GM12878 (cell line): ENCODE measurements at regions not wholly inside any gene's neighbourhood (a gene's known extent, or its start where the extent isn't known, plus 50 kb on each side); places are given as distances from the start of the nearest gene placed in this dataset.

Experiments
- ATAC-seq: fragments of 200-7000 bp; cut with Tn5 transposase; 3 replicates; pipeline ENCODE4 v1.9.1; 2020; ENCODE audit warnings: mild to moderate bottlenecking, moderate library complexity
- BruUV-seq: library from RNA; stranded (reverse); fragments of 400-500 nt; replicated peaks from 2 replicates; lab custom pipeline; 2021; lab: Mats Ljungman, UMichigan
- CTCF ChIA-PET: fragments of 300-600 bp; sonication (Branson Sonifier 250); formaldehyde crosslinking; extraction: SDS; loops from one replicate; lab custom pipeline; 2021; ENCODE audit warnings: inconsistent platforms; lab: Yijun Ruan, JAX
- POLR2A ChIA-PET: fragments of 350-600 bp; formaldehyde crosslinking; extraction: SDS; loops from one replicate; lab custom pipeline; 2021; ENCODE audit warnings: inconsistent platforms; lab: Charles Lee
- RAD21 ChIA-PET: fragments of 300-600 bp; sonication (Branson Sonifier 250); formaldehyde crosslinking; loops from one replicate; lab custom pipeline; 2023; ENCODE audit warnings: antibody characterized with exemption; ENCODE audit not compliant: unreplicated experiment; lab: Charles Lee
- SMC1A ChIA-PET: fragments of 300-600 bp; sonication (Branson Sonifier 250); formaldehyde crosslinking; loops from one replicate; lab custom pipeline; 2023; ENCODE audit not compliant: unreplicated experiment, uncharacterized antibody; lab: Charles Lee
- DNase-seq: peaks from one replicate; pipeline ENCODE4 v3.0.0-alpha.2; 2011; ENCODE audit warnings: low read depth, low spot score
- FAIRE-seq: peaks from 3 replicates; lab custom pipeline; 2011; peaks lifted over from hg19 to GRCh38; lab: Jason Lieb, UNC
- H2AFZ ChIP-seq: 2 replicates; pipeline ENCODE4 v1.6.0; 2011; ENCODE audit warnings: low read depth, low read length, control low read depth; ENCODE audit not compliant: control insufficient read depth
- H3K27ac ChIP-seq: 2 replicates; pipeline ENCODE4 v1.5.1; 2011; ENCODE audit warnings: control low read depth; ENCODE audit not compliant: control insufficient read depth, insufficient read depth
- H3K27me3 ChIP-seq, 2 experiments: replicated peaks in 1 of 2; 2 replicates each; pipeline versions ENCODE4 v1.6.0 to v1.6.1; 2011; ENCODE audit warnings: low read length in 1 of 2; ENCODE audit not compliant: control insufficient read depth in 2 of 2, insufficient read depth in 2 of 2
- H3K36me3 ChIP-seq, 2 experiments: 2 replicates each; pipeline ENCODE4 v1.5.1; 2011; ENCODE audit warnings: low read length in 1 of 2; ENCODE audit not compliant: control insufficient read depth in 2 of 2, insufficient read depth in 2 of 2
- H3K4me1 ChIP-seq: 2 replicates; pipeline ENCODE4 v1.6.1; 2011; ENCODE audit warnings: mild to moderate bottlenecking, low read length, moderate library complexity, mixed read lengths; ENCODE audit not compliant: control insufficient read depth, insufficient read depth
- H3K4me2 ChIP-seq: 2 replicates; pipeline ENCODE4 v1.6.0; 2011; ENCODE audit warnings: control low read depth; ENCODE audit not compliant: control insufficient read depth, insufficient read depth
- H3K4me3 ChIP-seq: fragments of 200-600 bp; sonication (generic); 2 replicates; pipeline ENCODE4 v1.5.1; 2016
- H3K79me2 ChIP-seq: 2 replicates; pipeline ENCODE4 v1.6.0; 2011; ENCODE audit warnings: low read length; ENCODE audit not compliant: control insufficient read depth, insufficient read depth
- H3K9ac ChIP-seq: 2 replicates; pipeline ENCODE4 v1.8.0; 2011; ENCODE audit warnings: low read length, control low read depth, mixed read lengths; ENCODE audit not compliant: control insufficient read depth, insufficient read depth
- H3K9me3 ChIP-seq: replicated peaks from 3 replicates; pipeline ENCODE4 v1.5.1; 2011; ENCODE audit warnings: mild to moderate bottlenecking, low read length; ENCODE audit not compliant: control insufficient read depth, insufficient read depth
- H4K20me1 ChIP-seq: 2 replicates; pipeline ENCODE4 v1.6.0; 2011; ENCODE audit not compliant: control insufficient read depth, insufficient read depth
- CBX3 ChIP-seq: fragments of 200-600 bp; sonication (generic); IDR thresholded peaks from 2 replicates; pipeline ENCODE4 v1.6.1; 2016; ENCODE audit warnings: low read depth, borderline replicate concordance
- CEBPZ ChIP-seq: fragments of 150-350 bp; IDR thresholded peaks from 2 replicates; pipeline ENCODE4 v1.6.1; 2016; ENCODE audit warnings: low read depth, low read length
- KDM1A ChIP-seq: fragments of 200-600 bp; sonication (generic); IDR thresholded peaks from 2 replicates; pipeline ENCODE4 v1.6.1; 2016; ENCODE audit warnings: borderline replicate concordance
- NFYA ChIP-seq: IDR thresholded peaks from 2 replicates; pipeline ENCODE4 v1.6.1; 2011; ENCODE audit warnings: low read depth, mild to moderate bottlenecking, low read length, improper control_type of control experiment, borderline replicate concordance
- NR2C1 ChIP-seq: fragments of 450-650 bp; IDR thresholded peaks from 2 replicates; pipeline ENCODE4 v1.6.1; 2017; ENCODE audit warnings: antibody characterized with exemption, mild to moderate bottlenecking, moderate library complexity
- NRF1 ChIP-seq: conservative IDR thresholded peaks from 2 replicates; pipeline ENCODE4 v1.6.1; 2011; ENCODE audit warnings: mild to moderate bottlenecking, low read depth, low read length, improper control_type of control experiment
- PAX8 ChIP-seq: fragments of 450-650 bp; IDR thresholded peaks from 2 replicates; pipeline ENCODE4 v1.6.1; 2017; ENCODE audit warnings: mild to moderate bottlenecking, moderate library complexity
- RELA ChIP-seq: fragments of 450-650 bp; IDR thresholded peaks from 2 replicates; pipeline ENCODE4 v1.8.0; 2014; ENCODE audit warnings: borderline replicate concordance; ENCODE audit not compliant: partially characterized antibody
- SP1 ChIP-seq: IDR thresholded peaks from one replicate; pipeline ENCODE4 v1.6.1; 2011; ENCODE audit warnings: low read depth, low read length
- SUZ12 ChIP-seq: fragments of 200-600 bp; sonication (generic); IDR thresholded peaks from one replicate; pipeline ENCODE4 v1.6.1; 2018; ENCODE audit warnings: antibody characterized with exemption, mild to moderate bottlenecking; ENCODE audit not compliant: unreplicated experiment
- WRNIP1 ChIP-seq: IDR thresholded peaks from 2 replicates; pipeline ENCODE4 v1.6.1; 2011; ENCODE audit warnings: low read depth, low read length, improper control_type of control experiment, borderline replicate concordance
- ZBTB33 ChIP-seq: fragments of 450-650 bp; IDR thresholded peaks from 2 replicates; pipeline ENCODE4 v1.6.1; 2017; ENCODE audit warnings: mild to moderate bottlenecking
- ZNF592 ChIP-seq: fragments of 450-650 bp; IDR thresholded peaks from 2 replicates; pipeline ENCODE4 v1.6.1; 2017; ENCODE audit warnings: mild to moderate bottlenecking, moderate library complexity
- WGBS: methylation state at CpG from one replicate; pipeline ENCODE4 v1.1.6; 2016; ENCODE audit warnings: low lambda C conversion rate; ENCODE audit not compliant: insufficient replicate concordance, insufficient coverage; ENCODE audit errors: missing lambda C conversion rate; 5-methylcytosine and 5-hydroxymethylcytosine counted together
- in situ Hi-C: fragments of 300-500 bp; cut with MboI; formaldehyde crosslinking; loops from 9 replicates; pipeline ENCODE4 v1.14.3; 2018; ENCODE audit warnings: mixed read lengths
- intact Hi-C: fragments of 100-400 bp; cut with micrococcal nuclease; formaldehyde crosslinking; loops from one replicate; pipeline ENCODE4 v1.14.2; 2022; ENCODE audit not compliant: unreplicated experiment

GRCh38 chr1:54463259-54464030 is 57.3 kb upstream of the SSBP3 start:
- intact Hi-C loops: no loop called here
- POLR2A ChIA-PET: no interaction called here
- WGBS: 63% methylated on average over 9 of the region's 10 CpGs

More at GRCh38 chr1:54463259-54464030, 57.3 kb upstream of the SSBP3 start:
- Histone ChIP-seq H4K20me1 (no peaks in the 10 kb centered on the region), H3K79me2 (no peaks in the 10 kb centered on the region), H3K27me3 (no peaks in the 10 kb centered on the region), H2AFZ (no peak overlapping the region), H3K4me2 (no peak overlapping the region), H3K4me3 (no peak overlapping the region), H3K36me3 (no peaks in the 10 kb centered on the region), H3K4me1 (peaks cover 10% of the 10 kb centered on the region), H3K27ac (no peak overlapping the region), H3K9me3 (no peaks in the 10 kb centered on the region; the same call in 2 of the 3 replicates), H3K9ac (no peak overlapping the region)
- CTCF ChIA-PET: interaction anchor here (0.9 kb wide), 1 partner anchor 24 kb away, joined by 3 read pairs; no protein-coding TSS in a partner anchor
- in situ Hi-C loops: no loop called here
- BruUV-seq: no TSS peak
- FAIRE-seq (no peak), ATAC-seq (no peak; the same call in 2 of the 3 replicates), DNase-seq (no peak)
- RAD21 ChIA-PET: interaction anchor here (0.7 kb wide), 1 partner anchor 56 kb away, joined by 4 read pairs; no protein-coding TSS in a partner anchor
- SMC1A ChIA-PET: interaction anchor here (0.7 to 1.4 kb wide), 2 partner anchors 26 to 91 kb away, joined by 3 read pairs; no protein-coding TSS in a partner anchor
- TF ChIP-seq CEBPZ (no peak), ZNF592 (no peak), SUZ12 (no peak), NR2C1 (no peak), NFYA (no peak), SP1 (no peak), KDM1A (no peak), ZBTB33 (no peak), WRNIP1 (no peak), CBX3 (no peak), NRF1 (no peak), RELA (no peak), PAX8 (no peak)
